Heart right ventricle (tissue), 16 donors: ENCODE measurements at regions not wholly inside any gene's neighbourhood (a gene's known extent, or its start where the extent isn't known, plus 50 kb on each side); places are given as distances from the start of the nearest gene placed in this dataset.

Experiments
- ATAC-seq, 8 donors: fragments of 200-7000 bp; cut with Tn5 transposase; one replicate each; pipeline ENCODE4 v1.9.1; 2020; ENCODE audit warnings: mild to moderate bottlenecking in 8 of 8, moderate library complexity in 8 of 8, moderate number of reproducible peaks in 1 of 8
- DNase-seq, 2 donors: peaks; one replicate each; pipeline ENCODE4 v3.0.0-alpha.2; 2020
- H3K27ac ChIP-seq, 10 donors: fragments of 200-600 bp; sonication (generic) in 2 of 10; one replicate each; pipeline versions ENCODE4 v1.5.0 to v1.8.0; 2020 to 2022; ENCODE audit warnings: mild to moderate bottlenecking in 3 of 10
- H3K27me3 ChIP-seq, 7 donors: fragments of 200-600 bp; one replicate each; pipeline ENCODE4 v1.8.0; 2021 to 2022; ENCODE audit warnings: mild to moderate bottlenecking in 2 of 7
- H3K36me3 ChIP-seq, 9 donors: fragments of 200-600 bp; sonication (generic) in 1 of 9; one replicate each; pipeline versions ENCODE4 v1.5.0 to v1.8.0; 2020 to 2022; ENCODE audit warnings: mild to moderate bottlenecking in 2 of 9
- H3K4me1 ChIP-seq, 9 donors: fragments of 200-600 bp; sonication (generic) in 1 of 9; one replicate each; pipeline versions ENCODE4 v1.5.0 to v1.8.0; 2020 to 2022; ENCODE audit warnings: mild to moderate bottlenecking in 4 of 9
- H3K4me3 ChIP-seq, 10 donors: fragments of 200-600 bp; sonication (generic) in 2 of 10; one replicate each; pipeline versions ENCODE4 v1.5.0 to v1.8.0; 2020 to 2022; ENCODE audit warnings: mild to moderate bottlenecking in 7 of 10, moderate library complexity in 2 of 10
- H3K9me3 ChIP-seq, 11 donors: fragments of 200-600 bp in 10 of 11; sonication (generic) in 2 of 11; one replicate each; pipeline versions ENCODE4 v1.5.0 to v1.8.0; 2013 to 2022; ENCODE audit warnings: mild to moderate bottlenecking in 2 of 11, control low read depth in 1 of 11, moderate library complexity in 1 of 11
- CTCF ChIP-seq, 9 donors: fragments of 200-600 bp; sonication (generic) in 2 of 9; IDR thresholded peaks; one replicate each; pipeline versions ENCODE4 v1.5.0 to v1.8.0; 2021 to 2022; ENCODE audit warnings: antibody characterized with exemption in 9 of 9, mild to moderate bottlenecking in 5 of 9, moderate library complexity in 1 of 9
- WGBS, 2 donors: extraction: QIAGEN DNeasy Blood & Tissue Kit; methylation state at CpG; one replicate each; pipeline ENCODE4 v1.1.7; 2013; ENCODE audit warnings: inconsistent platforms in 1 of 2; 5-methylcytosine and 5-hydroxymethylcytosine counted together
- intact Hi-C, 10 donors: fragments of 100-400 bp; cut with DNase I; formaldehyde crosslinking; loops; one replicate each; pipeline versions ENCODE4 v1.11.1 to v1.14.2; 2022
- donor health status: Arrhythmogenic right ventricular cardiomyopathy.
- donor health status: ischemic (EF 13 %, LVEDD 7.1; RV severe dilation, severe dysfunction).
- donor health status: healthy with polysubstance abuse.
- donor health status: DM: no; HTN: yes; CAD: no.
- donor health status: DM: no; HTN: no; CAD: no.
- donor health status: ischemic (EF 25% LVEDD 6.9; RV normal size, moderate dysfunction).
- donor health status: ischemic (EF 25% LVEDD 5.7; RV mildly dilated, moderate dysfunction).
- donor health status: healthy.
- donor health status: DM: yes; HTN: yes; CAD: no.
- donor health status: Ischemic cardiomyopathy.
- donor health status: ischemic (EF 35%, LVEDD 5.7; RV mildly dilated, moderate dysfunction).
- donor health status: nonischemic (EF 11% LVEDD 7.7; RV severe dilation, severe dysfunction).
- donor health status: DM: yes; HTN: yes; CAD: no.
- donor health status: PGD.
- donor health status: ischemic (EF 29% LVEDD 5.4; RV normal size, mild dysfunction).
- donor health status: nonischemic (EF 23%, LVEDD 6.1; RV moderate dilation, normal function).

GRCh38 chr5:162800301-162800700 lies 637.1 kb upstream of the CCNG1 start:
- no peak for DNase-seq
- Histone ChIP-seq H3K4me1 (peaks cover 0 to 5% (median 0%) of the 10 kb centered on the region in 9 donors), H3K27ac (no peak overlapping the region), H3K4me3 (no peak overlapping the region), H3K27me3 (no peaks in the 10 kb centered on the region), H3K36me3 (no peaks in the 10 kb centered on the region), H3K9me3 (peaks cover 0 to 4% (median 0%) of the 10 kb centered on the region in 11 donors)
- 84 to 88% methylated on average over 1 of the region's 1 CpG for WGBS, 2 donors
- no peak for ATAC-seq
- intact Hi-C loops = no loop called here
- TF ChIP-seq CTCF (IDR thresholded peaks at IDR 0.05) = no peak

- DNase-seq = no peak
These were observed 636.2 kb upstream of the CCNG1 start for GRCh38 chr5:162801235-162801634.

GRCh38 chr5:162806195-162806594 lies 631.2 kb upstream of the CCNG1 start:
- intact Hi-C loops = no loop called here
- TF ChIP-seq CTCF (IDR thresholded peaks at IDR 0.05) = no peak
- ATAC-seq (no peak), DNase-seq (no peak)
- 52% methylated on average over 2 of the region's 2 CpGs for WGBS, 2 donors
- Histone ChIP-seq H3K27ac (no peak overlapping the region), H3K27me3 (no peaks in the 10 kb centered on the region), H3K4me3 (no peak overlapping the region), H3K4me1 (peaks cover 0 to 5% (median 0%) of the 10 kb centered on the region in 9 donors), H3K36me3 (no peaks in the 10 kb centered on the region), H3K9me3 (peaks cover 0 to 3% (median 0%) of the 10 kb centered on the region in 11 donors)

More at GRCh38 chr5:162801235-162801634, 636.2 kb upstream of the CCNG1 start:
- peaks cover 0 to 5% (median 0%) of the 10 kb centered on the region in 9 donors for H3K4me1 ChIP-seq
- WGBS, 2 donors = 54 to 71% methylated on average over 1 of the region's 1 CpG
- no peaks in the 10 kb centered on the region for H3K36me3 ChIP-seq
- no peak for ATAC-seq
- peaks cover 0 to 4% (median 0%) of the 10 kb centered on the region in 11 donors for H3K9me3 ChIP-seq
- no peak for TF ChIP-seq CTCF (IDR thresholded peaks at IDR 0.05)
- no peak overlapping the region for H3K27ac ChIP-seq
- intact Hi-C loops = no loop called here
- H3K27me3 ChIP-seq = no peaks in the 10 kb centered on the region
- H3K4me3 ChIP-seq = no peak overlapping the region

- H3K9me3 ChIP-seq = no peaks in the 10 kb centered on the region
- no peaks in the 10 kb centered on the region for H3K4me1 ChIP-seq
- ATAC-seq (no peak), DNase-seq (no peak)
- H3K4me3 ChIP-seq = no peak overlapping the region
- H3K36me3 ChIP-seq = no peaks in the 10 kb centered on the region
- H3K27me3 ChIP-seq = no peaks in the 10 kb centered on the region
- H3K27ac ChIP-seq = no peak overlapping the region
- intact Hi-C loops = no loop called here
- TF ChIP-seq CTCF (IDR thresholded peaks at IDR 0.05) = no peak
- WGBS, 2 donors = 70 to 85% methylated on average over 1 of the region's 1 CpG
These were observed 626.3 kb upstream of the CCNG1 start for GRCh38 chr5:162811071-162811470.
